ENCODE measurements at regions not wholly inside any gene's neighbourhood (a gene's known extent, or its start where the extent isn't known, plus 50 kb on each side); places are given as distances from the start of the nearest gene placed in this dataset.

DNA sequence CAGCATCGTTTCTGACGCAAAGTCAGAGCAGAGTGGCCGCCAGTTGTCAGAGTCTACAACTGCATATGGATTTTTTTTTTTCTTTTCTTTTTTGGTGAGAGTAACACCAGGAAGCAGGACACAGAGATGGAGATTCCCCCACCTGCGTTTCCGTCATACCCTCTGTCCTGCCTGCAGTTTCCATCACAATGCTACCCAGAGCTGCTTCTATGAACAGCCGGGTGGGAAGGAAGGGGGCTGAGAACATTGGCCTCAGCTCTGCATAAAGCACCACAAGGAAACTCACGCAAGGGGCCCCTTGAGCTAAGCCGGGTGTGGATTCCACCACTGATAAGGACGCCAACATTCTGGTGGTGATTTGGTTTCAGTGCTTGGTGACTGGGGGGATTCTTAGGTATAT is 183.5 kb upstream of the AFDN start:
- no peak for DNase-seq

GRCh38 chr6:167643716-167644115 is 183.0 kb upstream of the AFDN start:
- DNase-seq, result no peak

DNA sequence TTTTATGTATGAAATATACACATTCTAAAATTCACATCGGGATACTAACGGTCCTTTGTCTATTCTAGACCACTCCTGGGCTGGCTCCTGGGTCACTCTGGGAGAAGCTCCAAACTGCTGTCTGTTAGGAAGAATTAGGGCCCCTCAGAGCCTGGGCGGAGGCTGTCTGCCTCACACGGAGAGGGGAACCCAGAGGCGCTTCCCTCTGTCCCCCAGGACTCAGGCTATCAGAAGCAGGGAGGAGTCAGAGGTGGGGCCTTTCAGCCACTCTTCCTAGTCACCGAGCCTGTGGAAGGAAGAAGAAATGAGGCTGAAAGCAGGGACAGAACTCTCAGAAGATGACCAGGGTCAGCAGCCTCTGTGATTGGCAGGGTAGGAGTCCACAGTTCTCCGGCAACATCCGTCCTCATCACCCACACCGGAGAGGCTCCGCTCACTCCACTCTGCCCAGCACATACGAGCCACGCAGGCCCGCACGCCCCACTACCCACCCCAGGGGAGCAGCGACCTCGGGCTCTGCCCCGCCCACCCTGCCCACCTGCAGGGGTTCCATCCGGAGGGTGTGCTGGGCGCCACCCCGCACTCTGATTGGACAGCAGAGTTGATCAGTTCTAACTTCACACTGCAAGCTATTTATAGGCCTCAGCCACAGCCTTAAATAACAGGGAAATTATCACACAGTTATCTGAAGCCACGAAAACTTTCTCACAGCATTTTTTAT is 182.1 kb upstream of the AFDN start:
- DNase-seq, result no peak

DNA sequence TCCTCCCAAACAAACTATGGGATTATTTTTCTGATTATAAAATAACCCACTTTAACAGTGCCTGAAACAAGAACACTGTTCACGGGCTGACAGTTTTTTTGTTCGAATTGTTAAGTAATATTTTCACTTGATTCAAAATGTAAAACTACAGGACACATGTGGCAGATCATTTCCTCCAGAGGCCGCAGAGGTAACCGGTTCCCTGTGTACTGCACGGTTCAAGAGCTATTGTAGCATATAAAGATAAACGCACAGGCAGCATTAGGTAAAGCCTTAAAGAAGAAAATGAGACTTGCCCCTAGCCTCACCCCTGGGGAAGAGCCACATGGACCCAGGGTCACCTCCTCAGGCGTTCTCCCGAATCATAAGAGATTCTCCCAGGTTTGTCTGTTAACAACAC is 181.3 kb upstream of the AFDN start:
- no peak for DNase-seq

- no peak for DNase-seq
Observed at GRCh38 chr6:167647306-167647705, 179.4 kb upstream of the AFDN start.

DNA sequence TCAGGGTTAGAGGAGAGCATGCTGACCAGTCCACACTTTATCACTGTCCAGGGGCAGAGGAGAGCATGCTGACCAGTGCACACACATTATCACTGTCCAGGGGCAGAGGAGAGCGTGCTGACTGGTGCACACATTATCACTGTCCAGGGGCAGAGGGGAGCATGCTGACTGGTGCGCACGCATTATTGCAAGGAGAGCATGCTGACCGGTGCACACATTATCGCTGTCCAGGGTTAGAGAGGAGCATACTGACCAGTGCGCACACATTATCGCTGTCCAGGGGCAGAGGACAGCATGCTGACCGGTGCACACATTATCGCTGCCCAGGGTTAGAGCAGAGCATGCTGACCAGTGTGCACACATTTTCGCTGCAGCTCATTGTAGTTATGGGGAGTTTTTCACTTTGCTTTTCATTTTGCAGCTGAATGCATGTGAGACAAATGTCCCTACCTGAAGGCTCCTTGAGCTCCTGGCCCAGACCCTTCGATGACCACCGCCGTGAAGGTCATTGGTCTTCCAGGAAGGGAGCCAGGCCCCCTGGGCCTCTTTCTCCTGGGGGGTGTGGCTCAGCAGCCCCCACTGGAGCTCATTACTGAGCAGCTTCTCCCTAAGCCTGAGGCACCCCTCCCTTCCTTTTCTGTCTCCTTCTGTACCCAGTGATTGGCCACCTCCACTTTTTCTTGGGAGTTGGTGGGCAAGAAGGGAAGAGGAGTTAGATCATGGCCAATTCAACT is 178.8 kb upstream of the AFDN start:
- DNase-seq, result no peak

DNA sequence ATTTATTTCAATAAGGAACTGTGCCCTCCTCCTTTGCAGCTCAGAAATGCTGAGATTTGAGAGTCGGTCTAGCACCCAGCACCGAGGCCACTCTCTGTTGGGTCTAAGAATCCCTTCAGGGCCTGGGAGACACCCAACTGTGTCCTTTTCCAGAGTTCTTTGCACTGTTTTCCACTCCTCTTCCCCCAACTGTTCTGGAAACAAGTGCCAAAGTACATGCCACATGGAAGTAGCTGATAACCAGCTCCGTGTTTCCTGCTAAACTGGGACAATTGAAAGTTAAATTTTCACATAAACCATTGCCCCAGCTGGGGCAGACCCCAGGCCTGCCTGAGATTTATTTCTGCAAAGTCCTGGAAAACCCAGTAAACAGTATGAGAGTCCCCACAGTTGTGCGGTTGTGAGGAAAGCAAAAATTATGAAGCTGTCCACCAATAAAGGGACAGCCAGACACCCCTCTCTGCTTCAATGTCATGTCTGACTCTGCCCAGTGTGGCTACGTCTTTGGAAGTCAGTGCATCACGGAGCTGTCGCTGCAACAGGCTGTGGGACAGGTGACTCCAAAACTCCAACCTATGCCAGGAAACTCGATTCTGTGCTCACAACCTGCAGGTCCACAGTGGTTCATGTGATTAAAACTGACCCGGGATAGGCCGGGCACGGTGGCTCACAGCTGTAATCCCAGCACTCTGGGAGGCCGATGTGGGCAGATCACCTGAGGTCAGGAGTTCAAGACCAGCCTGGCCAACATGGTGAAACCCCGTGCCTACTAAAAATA is 178.0 kb upstream of the AFDN start:
- no peak for DNase-seq

DNA sequence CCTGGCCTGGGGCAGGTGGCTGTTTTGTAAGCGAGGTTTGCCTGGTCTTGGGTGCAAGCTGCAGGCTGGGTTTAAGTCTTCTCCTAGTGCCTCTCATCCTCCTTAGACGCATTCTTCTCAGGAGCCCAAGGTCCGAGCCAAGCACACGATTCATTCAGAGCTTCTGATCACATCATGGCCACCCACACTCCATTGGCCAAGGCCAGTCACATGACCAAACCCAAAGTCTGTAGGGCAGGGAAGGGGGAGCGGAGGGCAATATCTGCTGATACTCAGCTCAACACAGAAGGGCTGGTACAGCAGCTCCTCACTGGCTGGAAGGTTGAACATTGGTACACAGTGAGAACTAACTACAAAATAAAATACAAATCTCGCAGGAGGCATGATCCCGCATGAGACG is 177.2 kb upstream of the AFDN start:
- no peak for DNase-seq

DNA sequence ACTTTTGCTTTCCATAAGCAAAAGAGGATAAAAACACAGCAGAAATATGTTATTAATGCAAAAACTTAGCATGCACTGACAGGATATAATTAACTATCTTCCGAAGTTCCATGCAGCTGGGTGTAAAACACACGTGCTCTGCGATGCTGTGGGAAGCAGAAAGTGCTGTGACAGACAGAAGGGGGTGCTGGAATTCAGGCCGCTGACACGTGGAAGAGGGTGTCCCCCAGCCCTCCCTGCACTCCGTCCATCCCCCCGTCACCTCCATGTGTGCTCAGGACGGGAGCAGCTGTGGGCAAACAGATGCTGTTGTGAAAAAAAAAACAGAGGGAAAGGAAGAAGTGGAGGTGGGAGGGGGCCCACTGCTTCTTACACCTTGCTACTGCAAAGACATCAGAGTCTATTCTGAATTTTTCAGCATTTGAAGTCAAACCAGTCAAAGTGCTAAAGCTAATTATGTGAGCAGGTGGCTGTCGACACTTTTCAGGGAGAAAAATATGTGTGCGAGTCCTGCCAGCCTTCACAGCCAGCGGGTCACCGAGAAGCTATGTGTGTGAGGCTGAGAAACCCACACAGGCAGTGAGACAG is 175.9 kb upstream of the AFDN start:
- no peak for DNase-seq

DNA sequence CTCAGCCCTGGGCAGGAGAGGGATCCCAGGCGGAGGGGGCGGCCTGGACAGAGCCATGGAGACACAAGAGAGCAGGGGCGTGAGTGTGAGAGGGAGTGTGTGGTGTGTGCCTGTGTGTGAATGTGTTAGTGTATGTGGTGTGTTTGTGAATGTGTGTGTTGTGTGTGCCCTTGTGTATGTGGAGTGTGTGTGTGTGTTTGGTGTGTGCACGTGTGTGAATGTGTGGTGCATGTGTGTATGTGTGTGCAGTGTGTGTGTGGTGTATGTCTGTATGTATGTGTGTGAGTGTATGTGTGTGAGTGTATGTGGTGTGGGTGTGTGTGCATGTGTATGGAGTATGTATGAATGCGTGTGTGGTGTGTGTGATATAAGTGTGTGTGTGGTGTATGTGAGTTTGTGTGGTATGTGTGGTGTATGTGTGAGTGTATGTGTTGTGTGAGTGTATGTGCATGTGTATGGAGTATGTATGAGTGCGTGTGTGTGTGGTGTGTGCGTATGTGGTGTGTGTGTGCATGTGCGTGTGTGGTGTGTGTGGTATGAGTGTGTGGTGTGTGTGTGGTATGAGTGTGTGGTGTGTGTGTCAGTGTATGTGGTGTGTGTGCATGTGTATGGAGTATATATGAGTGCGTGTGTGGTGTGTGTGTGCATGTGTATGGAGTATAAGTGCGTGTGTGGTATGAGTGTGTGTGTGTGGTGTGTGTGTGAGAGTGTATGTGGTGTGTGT is 175.2 kb upstream of the AFDN start:
- DNase-seq, result no peak

DNA sequence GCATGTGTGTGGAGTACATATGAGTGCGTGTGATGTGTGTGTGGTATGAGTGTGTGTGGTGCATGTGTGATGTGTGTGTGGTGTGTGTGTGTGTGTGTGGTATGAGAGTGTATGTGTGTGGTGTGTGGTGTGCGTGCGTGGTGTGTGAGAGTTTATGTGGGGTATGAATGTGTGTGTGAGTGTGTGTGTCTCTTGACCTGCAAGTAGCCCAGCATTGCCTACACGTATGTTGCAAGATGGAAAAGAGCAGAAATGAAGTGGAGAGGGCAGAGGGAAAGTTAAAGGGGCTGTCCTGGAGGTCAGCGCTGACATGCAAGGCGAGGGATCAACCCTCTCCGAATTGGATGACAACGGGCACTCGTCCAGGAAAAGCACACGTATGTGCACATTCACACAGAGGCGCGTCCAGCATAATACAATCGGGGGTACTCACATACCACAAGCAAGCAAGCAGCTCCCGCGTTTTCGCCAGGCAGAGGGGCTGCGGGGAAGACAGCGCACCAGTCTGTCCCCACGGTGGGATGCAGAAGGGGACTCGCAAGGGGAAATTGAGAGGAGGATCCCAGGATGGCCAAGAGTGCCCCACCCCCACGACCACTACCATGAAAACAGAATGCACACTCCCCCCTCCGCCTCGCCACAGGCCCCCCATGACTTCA is 174.5 kb upstream of the AFDN start:
- no peak for DNase-seq

DNA sequence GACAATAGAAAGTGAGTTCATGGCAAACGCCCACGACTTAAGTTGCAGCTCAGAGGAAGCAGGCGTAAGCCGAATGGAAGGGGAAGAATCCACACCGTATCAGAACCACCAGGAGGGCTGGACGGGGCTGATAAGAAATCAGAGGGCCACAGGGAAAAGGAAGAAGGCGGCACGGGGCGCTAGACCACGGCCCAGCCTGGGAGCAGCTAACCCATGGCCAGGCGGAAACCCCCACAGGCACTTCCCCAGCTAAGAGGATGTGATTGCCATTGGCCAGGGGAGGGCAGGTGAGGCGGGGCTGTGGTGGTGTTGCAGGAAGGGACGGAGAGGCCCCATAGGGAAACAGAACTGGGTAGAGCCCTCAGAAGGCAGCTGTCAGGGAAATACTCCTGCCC is 174.0 kb upstream of the AFDN start:
- DNase-seq, result no peak

DNA sequence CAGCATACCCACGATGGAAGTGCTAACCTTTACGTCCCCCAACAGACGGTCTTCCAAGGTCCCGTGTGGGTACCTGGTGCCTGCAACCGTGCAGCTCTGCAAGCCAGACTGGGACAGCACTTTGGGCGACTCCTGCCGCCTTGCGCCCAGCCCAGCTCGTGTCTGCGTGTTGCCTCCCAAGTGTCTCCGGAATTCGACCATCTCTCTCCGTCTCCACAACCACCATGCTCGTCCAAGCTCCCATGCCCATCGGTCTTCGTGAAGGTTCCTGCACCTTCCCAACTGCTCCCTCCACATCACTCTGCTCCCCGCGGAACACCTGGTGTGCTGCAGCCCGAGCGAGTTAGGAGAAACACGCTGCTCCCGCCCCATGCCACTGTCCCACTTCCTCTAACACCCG is 173.2 kb upstream of the AFDN start:
- no peak for DNase-seq

GRCh38 chr6:167654389-167654788 is 172.3 kb upstream of the AFDN start:
- no peak for DNase-seq

GRCh38 chr6:167655174-167655821 is 171.4 kb upstream of the AFDN start:
- no peak for DNase-seq

- no peak for DNase-seq
Observed at GRCh38 chr6:167658106-167658505, 168.6 kb upstream of the AFDN start.

DNA sequence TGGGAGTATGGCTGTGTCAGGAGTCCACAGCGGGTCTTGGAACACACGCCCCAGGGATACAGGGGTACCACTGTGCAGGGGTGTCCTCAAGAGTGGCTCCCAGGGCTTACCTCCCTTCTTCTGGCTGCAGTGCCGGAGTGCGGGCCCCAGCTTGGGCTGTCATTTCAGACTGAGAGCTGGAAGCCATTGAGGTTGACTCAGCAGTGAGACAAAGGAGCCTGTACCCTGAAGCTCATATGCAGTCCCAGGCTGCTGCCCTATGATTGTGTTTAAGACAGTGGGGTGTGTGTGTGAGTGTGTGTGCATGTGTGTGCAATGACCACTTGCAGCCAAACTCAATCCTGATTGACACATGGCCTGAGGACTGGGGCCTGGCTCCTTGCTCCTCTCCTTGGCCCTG is 167.7 kb upstream of the AFDN start:
- no peak for DNase-seq

DNA sequence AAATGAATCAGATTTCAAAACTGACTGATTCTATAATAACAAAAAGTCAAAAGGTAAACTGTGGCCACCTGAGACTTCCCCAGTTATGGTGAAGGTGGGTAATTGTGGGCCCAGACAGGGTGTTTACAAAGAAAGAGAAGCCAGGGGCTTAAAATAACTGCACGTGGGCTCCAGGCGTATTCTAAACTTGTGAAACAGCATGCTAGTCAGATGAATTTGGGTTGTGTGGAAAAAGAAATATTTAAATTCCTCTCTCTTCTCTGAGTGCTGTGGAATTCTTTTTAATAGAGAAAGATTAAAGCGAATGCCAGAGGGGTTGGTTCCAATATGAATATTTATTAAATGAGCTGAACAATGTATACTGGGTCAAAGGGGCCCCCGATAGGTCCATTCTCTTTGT is 166.3 kb upstream of the AFDN start:
- no peak for DNase-seq

GRCh38 chr6:167660944-167661551 is 165.7 kb upstream of the AFDN start:
- no peak for DNase-seq

GRCh38 chr6:167661552-167662044 is 165.1 kb upstream of the AFDN start:
- no peak for DNase-seq
